ENCODE measurements at regions not wholly inside any gene's neighbourhood (a gene's known extent, or its start where the extent isn't known, plus 50 kb on each side); places are given as distances from the start of the nearest gene placed in this dataset.

GRCh38 chr4:100288811-100289529, 98.7 kb upstream of the DDIT4L start:
- TF ChIP-seq CTCF (IDR thresholded peaks at IDR 0.05): no peak

DNA sequence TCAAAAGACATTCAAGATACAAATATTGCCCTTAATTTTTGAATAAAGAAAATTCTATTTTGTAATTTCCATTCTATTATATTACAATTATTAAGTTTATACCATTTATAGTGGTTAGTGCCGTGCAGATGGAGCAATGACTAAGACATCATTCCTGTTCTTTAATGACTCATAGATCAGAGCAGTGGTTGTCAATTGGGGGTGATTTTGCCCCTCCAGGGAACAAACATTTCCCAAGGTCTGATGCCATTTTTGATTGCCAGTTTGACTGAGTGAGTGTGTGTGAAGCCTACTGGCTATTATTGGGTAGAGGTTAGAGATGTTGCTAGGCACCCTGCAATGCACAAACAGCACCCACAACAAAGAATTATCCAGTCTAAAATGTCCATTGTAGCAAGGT, 97.9 kb upstream of the DDIT4L start:
- no peak for TF ChIP-seq CTCF (IDR thresholded peaks at IDR 0.05)

DNA sequence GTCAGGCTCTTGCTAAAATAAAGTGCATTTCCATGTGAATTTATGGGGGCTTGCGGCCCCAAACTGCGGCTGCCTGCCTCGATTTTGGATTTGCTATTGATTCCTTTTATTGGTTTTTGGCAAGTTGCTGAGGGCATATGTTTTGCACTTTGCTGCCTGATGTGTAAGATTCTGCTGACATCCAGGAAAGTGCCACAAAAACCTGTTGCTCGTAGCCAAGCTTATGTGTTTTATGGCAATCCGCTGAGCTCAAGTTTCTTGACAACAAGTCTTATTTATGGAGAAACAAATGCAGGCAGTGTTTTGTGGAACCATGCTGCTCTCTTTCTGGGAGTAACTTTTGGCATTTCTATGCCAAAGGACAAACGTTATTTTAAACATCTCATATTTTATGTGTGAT, 97.3 kb upstream of the DDIT4L start:
- TF ChIP-seq CTCF (IDR thresholded peaks at IDR 0.05): no peak

DNA sequence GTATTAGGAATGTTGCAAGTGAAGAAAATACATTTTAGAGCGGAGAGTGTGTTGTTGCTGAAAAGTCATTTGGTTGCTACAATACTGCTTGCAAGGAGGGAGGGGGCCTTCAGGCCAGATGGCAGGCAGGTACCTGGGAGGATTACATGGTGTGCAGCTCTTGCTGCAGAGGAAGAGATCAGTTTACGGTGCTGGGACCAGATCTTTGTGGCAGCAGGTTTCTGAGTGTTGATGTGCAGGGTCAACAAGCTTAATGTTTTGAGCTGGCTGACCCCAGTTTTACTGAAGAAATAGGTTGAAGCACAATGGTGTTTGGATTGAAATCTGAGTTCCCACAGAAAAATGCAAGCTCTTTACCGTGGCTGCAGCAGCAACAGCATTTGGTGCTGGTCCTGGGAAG, 96.4 kb upstream of the DDIT4L start:
- TF ChIP-seq CTCF (IDR thresholded peaks at IDR 0.05): no peak

DNA sequence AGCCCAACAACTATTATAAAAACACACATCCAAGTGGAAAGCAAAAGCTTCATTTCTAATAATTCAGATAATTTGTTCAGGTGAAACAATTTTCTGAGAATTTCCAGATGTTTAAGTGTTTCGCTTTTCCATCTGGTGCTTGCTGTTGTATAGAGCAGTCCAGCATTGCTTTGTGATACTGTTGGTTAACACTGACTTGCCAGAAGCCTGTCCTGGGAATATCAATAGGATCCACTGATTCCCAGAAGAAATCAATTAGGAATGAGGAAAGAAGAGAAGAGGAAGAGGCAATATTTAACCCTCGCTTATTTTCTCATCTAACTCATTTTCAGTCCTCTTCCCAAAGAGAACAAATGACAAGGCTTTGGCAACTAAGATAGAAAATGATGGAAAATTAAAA, 94.9 kb upstream of the DDIT4L start:
- no peak for TF ChIP-seq CTCF (IDR thresholded peaks at IDR 0.05)

DNA sequence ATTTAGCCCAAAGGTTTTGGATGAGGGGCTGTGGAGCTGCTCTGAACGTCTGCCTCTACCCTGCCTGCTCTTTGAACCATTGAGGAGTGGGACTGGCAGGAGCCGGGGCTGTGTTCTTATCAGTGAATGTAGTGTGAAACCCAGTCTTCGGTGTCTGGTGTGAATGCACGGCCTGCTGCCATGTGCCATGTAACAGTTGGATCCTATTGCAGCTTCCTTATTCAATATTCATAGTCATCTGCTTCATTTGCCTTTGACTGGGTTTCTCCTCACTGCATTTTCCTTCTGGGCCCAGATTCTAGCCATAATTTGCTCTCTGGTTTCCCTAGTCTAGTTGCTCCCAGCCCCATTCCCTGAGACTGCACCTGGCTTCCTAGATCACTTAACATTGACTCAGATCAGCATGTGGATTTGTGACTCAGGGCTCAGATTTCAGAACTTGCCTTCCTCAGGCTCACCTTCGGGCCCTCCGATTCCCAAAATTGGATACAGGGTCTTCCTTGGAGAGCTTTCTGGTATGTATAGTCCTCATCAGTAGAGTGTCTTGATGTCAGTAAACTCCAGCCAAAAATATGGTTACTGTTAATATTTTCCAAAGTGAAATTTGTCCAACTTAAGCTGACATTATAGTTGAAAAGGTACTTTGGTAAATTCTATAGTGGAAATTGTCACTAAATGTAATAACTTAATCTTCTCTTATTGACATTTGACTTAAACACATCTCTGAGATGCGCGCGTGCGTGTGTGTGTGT, 94.0 kb upstream of the DDIT4L start:
- no peak for TF ChIP-seq CTCF (IDR thresholded peaks at IDR 0.05)

GRCh38 chr4:100280807-100281206, 90.5 kb upstream of the DDIT4L start:
- TF ChIP-seq CTCF (IDR thresholded peaks at IDR 0.05): no peak

All from LNCAP (cell line).